Kasumi-1 (cell line): ENCODE measurements at regions not wholly inside any gene's neighbourhood (a gene's known extent, or its start where the extent isn't known, plus 50 kb on each side); places are given as distances from the start of the nearest gene placed in this dataset.
"Not testable (repeated sequence)": the region's sequence is repeated elsewhere in the genome, so short reads cannot be mapped to it uniquely, and the experiment has no call there.

Source experiments
- DNase-seq, 2 experiments: peaks; one replicate each; lab custom pipeline; 2025; lab: John Stamatoyannopoulos, UW

GRCh38 chr5:74500110-74500917, 140.2 kb downstream of the ENC1 start:
- DNase-seq = no peak

GRCh38 chr5:74499256-74500050, 141.1 kb downstream of the ENC1 start:
- no peak for DNase-seq

GRCh38 chr5:74497706-74498105, 142.8 kb downstream of the ENC1 start:
- DNase-seq = no peak

- DNase-seq = no peak
These were observed 147.1 kb downstream of the ENC1 start for GRCh38 chr5:74493411-74493810.

- DNase-seq = no peak
These were observed 148.3 kb downstream of the ENC1 start for GRCh38 chr5:74492230-74492629.

GRCh38 chr5:74491586-74491985, 148.9 kb downstream of the ENC1 start:
- no peak for DNase-seq

- DNase-seq = no peak
These were observed 149.7 kb downstream of the ENC1 start for GRCh38 chr5:74490814-74491213.

GRCh38 chr5:74482990-74483389, 157.5 kb downstream of the ENC1 start:
- no peak for DNase-seq

- no peak for DNase-seq
These were observed 158.0 kb downstream of the ENC1 start for GRCh38 chr5:74482523-74482922.

GRCh38 chr5:74481357-74481756, 159.2 kb downstream of the ENC1 start:
- not testable (repeated sequence) for DNase-seq

GRCh38 chr5:74480201-74480600, 160.3 kb downstream of the ENC1 start:
- no peak for DNase-seq

- no peak for DNase-seq
These were observed 162.2 kb downstream of the ENC1 start for GRCh38 chr5:74478328-74478727.

GRCh38 chr5:74477761-74478160, 162.8 kb downstream of the ENC1 start:
- no peak for DNase-seq

- DNase-seq = no peak
These were observed 163.6 kb downstream of the ENC1 start for GRCh38 chr5:74476819-74477453.

GRCh38 chr5:74476046-74476818, 164.3 kb downstream of the ENC1 start:
- no peak for DNase-seq

- no peak for DNase-seq
These were observed 168.7 kb downstream of the ENC1 start for GRCh38 chr5:74471875-74472274.

- no peak for DNase-seq
These were observed 171.1 kb downstream of the ENC1 start for GRCh38 chr5:74469234-74469994.

- no peak for DNase-seq
These were observed 172.1 kb downstream of the ENC1 start for GRCh38 chr5:74468421-74468820.

- DNase-seq = no peak
These were observed 174.8 kb downstream of the ENC1 start for GRCh38 chr5:74465724-74466123.

GRCh38 chr5:74464512-74465209, 175.9 kb downstream of the ENC1 start:
- no peak for DNase-seq

GRCh38 chr5:74462356-74462755, 178.2 kb downstream of the ENC1 start:
- no peak for DNase-seq
